HG02970 (cell line): ENCODE measurements at regions not wholly inside any gene's neighbourhood (a gene's known extent, or its start where the extent isn't known, plus 50 kb on each side); places are given as distances from the start of the nearest gene placed in this dataset.
A peak's percentile ranks its signal among the peaks of the same experiment; 100 is the strongest.

Source experiments
- ATAC-seq: cut with Tn5 transposase; IDR thresholded peaks from one replicate; pipeline ENCODE4 v1.9.1; 2021; ENCODE audit warnings: mild to moderate bottlenecking, moderate library complexity, moderate number of reproducible peaks; ENCODE audit not compliant: unreplicated experiment, low FRiP score

DNA sequence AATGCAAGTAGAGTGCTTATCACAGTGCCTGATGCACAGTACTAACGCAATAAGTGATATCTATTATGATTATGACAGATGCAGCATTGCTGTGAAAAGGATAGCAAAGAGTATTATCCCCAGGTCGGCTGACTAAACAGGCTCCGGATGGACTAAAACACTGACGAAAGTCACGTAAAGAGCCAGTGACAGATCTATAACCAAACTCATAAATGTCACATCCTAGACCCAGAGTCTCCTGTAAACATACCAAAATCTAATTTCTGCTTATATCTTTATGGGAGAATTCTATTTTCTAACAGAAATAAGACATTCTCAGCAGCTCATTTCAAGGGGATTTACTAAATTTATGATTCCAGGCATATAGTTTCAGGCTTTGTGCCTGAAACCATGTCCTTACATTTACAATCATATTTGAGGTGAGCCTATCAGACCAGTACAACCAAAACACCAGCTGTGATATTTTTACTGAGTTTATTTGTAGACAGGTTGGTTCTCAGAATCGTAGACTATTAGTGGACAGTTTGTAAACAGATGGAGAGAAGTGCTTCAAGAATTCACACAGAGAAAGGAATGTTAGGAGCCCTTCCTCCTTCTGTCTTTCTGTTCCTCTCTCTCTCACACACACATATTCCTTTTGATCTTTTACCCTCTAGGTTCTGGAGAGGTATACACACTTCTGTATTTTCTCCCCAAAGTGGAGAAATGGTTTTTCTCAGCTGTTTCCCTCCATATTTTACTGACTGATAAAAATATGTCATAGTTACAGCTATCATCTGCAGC is 52.4 kb upstream of the WDR26 start:
- ATAC-seq, result no peak

GRCh38 chr1:224488806-224489499 is 54.4 kb upstream of the WDR26 start:
- ATAC-seq, result no peak

GRCh38 chr1:224489534-224490365 is 55.2 kb upstream of the WDR26 start:
- no peak for ATAC-seq

DNA sequence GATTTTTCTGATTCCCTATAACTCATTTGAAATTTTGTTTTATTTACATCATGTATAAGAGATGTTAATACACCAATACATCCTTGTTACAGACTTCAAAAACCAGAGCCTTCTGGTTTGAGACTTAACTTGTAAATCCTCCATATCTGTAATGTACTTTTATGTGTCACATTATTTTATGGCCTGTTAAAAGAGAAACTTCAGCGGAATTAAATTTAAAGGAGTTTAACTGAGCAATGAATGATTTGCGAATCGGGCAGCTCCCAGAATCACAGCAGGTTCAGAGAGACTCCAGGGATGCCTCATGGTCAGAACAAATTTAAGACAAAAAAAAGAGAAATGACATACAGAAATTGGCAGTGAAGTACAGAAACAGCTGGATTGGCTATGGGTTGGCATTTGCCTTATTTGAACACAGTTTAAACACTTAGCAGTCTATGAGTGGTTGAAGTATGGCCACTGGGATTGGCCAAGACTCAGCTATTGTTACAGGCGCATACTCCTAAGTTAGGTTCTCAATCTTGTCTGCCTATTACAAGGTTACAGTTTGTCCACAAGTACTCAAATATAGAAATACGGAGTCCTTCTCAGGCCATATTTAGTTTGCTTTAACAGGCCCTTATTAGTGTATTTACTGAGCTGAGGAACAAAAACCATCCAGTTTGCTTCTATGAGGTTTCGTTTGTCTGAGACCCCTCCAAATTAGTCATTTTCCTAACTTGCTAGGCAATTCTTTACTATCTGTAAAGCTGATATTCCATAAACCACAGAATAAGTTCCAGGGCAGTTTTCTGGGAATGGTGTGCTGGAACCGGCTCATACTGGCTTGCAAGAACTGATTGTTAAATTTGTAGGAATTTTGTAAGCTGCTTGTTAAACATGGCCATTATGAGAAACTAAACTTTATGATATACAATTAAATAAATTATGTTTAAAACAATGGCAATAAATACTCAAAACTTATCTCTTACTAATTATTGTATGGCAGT is 56.2 kb upstream of the WDR26 start:
- ATAC-seq, result no peak

DNA sequence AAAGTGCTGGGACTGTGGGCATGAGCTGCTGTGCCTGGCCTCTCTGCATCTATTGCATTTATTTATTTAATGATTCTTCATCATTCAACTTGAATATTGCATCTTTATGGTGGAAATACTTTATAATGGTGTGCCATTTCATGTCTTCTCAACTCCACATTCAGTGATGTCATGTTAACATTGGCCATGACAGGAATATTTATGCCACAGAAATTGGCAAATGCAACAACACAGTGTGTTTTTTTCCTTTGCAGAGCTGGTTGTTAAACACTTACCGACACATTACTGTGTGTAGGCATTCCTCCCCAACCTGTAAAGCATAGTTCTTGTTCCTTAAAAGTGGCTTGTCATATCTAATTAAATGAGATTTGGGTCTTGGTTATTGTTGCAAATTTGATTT is 57.4 kb upstream of the WDR26 start:
- no peak for ATAC-seq

GRCh38 chr1:224492632-224493031 is 58.0 kb upstream of the WDR26 start:
- no peak for ATAC-seq

- no peak for ATAC-seq
Observed at GRCh38 chr1:224493269-224493668, 58.7 kb upstream of the WDR26 start.

DNA sequence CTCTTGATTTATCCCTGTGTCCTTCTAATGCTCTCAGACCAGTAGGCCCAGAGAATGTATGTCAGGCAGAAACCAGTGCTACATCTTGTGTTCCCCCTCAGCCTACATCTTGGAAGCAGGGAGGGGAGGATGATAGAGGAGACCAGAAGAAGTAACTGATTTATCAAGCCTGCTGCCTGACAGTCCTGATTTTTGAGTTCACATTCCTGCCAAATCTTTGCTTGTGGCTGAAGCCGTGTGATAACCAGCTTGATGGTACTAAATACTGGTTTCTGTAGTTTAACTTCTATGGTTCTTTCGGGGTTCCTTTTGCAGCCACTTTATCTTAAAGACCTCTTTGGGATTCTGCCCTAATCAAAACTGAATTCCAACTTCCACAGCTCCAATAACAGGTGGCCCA is 59.7 kb upstream of the WDR26 start:
- ATAC-seq, result no peak

DNA sequence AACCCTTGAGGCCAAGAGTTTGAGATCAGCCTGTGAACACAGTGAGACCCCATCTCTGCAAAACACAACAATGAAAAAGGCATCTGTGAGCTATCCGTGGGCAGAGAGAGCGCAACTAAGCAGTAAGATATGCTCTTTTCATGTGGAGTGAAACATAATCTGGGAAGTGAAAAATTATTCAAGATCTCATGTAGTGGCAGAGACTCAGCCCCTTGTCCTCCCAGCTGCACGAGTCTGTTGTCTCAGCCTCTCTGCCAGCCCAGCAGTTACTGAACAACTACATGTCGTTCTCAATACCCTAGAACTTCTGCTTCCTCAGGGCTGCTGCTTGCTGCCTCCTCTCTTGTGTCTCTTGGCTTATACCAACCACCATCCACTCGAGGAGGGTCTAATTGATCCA is 61.3 kb upstream of the WDR26 start:
- ATAC-seq, result no peak

DNA sequence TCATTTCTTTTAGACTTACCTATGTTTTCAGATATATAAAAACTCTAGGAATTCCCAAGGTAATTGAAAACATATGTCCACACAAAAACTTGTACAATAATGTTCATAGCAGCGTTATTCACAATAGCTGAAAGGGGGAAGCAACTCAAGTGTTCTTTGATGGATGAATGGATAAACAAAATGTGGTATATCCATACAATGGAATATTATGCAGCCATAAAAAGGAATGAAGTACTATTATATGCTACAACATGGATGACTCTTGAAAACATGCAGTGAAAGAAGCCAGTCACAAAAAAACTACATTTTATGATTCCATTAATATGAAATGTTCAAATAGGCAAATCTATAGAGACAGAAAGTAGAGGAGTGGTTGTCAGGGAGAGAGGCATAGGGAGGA is 62.2 kb upstream of the WDR26 start:
- ATAC-seq, result no peak

DNA sequence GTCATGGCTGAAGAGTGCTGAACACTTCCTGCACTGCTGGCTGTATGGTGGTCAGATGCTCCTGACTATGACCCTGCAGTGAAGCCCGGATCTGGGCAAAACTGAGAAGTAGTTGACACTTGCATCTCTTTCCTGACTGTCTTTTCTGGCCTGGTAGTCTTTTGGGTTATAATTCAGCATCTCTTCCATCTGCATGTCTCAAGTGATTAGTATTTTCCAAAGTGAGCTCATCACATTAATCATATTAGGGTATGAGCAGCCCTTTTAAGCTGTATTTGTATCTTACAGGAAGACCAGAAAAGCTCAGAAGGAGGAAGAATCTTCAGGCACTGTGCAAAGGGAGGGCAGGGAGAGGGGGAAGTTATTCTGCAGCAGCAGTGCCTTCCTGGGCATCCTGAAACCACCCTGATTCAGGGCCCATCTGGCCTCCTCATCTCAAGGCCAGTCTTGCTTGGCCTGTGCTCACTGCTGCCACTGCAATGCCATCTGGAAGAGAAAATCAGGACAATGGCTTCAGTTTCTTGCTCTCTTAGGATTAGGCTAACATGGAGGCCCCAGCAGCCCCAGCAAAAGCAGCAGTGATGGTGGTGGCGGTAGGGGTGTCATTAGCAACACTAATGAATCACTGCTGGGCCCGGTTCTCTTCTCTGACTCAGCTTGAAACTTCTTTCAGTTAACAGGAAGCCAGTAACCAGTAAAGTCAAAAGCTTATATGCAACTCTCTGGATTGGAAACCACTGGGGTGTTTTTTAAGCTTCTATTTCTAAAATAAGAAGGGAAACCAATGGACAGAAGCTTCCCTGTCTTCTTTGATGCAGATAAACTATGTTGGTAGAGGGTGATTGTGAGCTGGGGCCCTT is 63.3 kb upstream of the WDR26 start:
- ATAC-seq, result peak; percentile 89

DNA sequence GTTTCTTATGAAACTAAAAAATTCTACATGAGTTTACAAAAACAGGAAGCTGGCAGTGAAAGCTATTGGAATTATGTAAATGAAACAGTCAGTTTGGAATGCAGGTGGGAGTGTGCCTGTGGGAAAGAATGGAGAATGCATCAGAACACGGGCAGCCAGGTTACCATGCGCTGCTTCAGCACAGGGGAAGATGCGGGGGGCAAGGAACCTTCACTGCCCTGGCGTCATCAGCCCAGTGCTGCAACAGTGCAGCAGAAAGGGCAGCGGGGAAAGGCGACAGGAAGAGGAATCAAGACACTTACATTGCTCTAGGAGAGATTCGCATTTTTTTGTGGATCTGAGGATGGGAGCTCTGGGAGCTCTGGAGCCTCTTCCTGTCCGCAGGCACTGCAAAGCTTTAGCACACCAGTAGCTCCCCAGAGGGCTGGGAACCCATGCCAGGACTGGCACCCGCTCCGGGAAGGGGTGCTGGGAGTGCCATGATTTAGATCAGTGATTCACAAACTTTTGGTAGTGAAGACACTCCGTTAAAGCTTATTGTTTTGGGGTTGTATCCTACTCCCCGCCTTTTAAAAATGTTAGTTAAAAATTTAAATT is 64.1 kb upstream of the WDR26 start:
- ATAC-seq, result no peak

GRCh38 chr1:224499204-224499603 is 64.6 kb upstream of the WDR26 start:
- no peak for ATAC-seq

DNA sequence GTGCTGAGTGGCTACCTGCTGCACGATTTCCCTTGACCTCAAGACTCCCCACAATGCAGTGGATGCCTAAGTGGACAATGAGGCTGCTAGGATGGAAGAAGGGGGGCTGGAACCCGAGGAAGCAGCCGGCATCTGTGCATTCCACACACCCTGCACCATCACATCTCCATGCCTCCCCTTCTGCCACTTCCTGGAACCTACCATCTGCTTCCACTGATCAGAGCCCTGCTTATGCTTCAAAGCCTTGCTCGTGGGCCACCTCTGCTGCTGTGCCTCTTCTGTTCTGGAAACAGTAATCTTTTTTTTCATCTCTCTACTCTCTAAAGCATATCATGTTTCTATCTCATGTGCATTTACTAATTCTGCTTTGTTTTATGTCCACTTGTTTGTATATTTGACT is 66.2 kb upstream of the WDR26 start:
- ATAC-seq, result no peak

DNA sequence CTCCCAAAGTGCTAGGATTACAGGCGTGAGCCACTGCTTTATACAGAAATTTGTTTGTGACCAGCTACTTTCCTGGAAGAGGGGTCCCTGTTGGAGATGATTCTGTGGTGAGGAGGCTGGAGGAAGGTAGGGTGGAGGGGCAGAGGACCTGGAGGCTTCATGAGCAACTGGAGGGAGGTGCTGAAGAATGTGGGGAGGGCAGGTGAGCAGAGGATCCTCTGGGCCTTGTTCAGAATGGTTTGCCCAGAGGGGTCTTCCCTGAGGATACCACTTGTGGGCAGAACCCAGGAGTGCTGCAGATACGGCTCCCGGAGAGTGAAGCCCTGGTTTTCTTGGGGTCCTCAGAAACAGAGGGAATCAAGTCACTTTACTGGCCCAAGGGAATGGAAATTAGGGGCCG is 67.2 kb upstream of the WDR26 start:
- no peak for ATAC-seq

DNA sequence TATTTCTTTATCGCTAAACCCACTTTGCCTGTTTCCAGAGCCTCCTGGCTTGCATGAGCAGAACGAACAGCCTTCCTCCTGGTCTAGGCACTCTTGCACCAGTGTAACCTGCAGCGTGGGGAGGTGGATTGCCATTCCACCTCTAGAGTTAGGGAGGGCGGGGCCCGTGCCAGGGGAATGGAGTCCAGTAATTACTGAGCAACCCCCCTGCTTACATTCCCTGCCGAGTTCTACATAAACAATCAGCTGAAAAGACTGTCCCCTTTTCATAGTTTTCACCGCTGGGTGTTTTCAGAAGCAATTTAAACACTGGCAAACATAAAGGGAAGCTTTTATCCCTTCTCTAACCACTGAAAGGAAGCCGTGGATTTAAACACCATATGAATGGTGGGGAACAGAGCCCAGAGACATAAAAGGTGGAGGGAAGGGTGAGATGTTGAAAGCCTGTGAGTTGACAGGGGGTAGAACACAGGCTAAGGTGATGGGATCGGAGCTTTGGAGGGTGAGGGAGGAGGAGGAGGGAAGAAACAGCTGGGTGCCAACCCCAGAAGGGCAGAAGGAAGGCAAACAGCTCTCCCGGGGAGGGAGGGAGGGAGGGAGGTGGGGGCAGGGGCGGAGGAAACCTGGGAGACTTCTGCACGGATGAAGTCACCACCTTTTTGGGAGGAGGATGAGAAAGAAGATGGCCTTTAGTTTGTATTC is 68.0 kb upstream of the WDR26 start:
- no peak for ATAC-seq

GRCh38 chr1:224503161-224504118 is 68.8 kb upstream of the WDR26 start:
- peak; percentile 91 for ATAC-seq
